HCT116 (cell line): ENCODE measurements at regions not wholly inside any gene's neighbourhood (a gene's known extent, or its start where the extent isn't known, plus 50 kb on each side); places are given as distances from the start of the nearest gene placed in this dataset.

Experiments
- ATAC-seq: fragments of 200-7000 bp; cut with Tn5 transposase; 2 replicates; pipeline ENCODE4 v1.9.1; 2020; ENCODE audit warnings: mild to moderate bottlenecking, moderate library complexity
- BruUV-seq: library from RNA; stranded (reverse); fragments of 400-500 nt; replicated peaks from 2 replicates; lab custom pipeline; 2021; lab: Mats Ljungman, UMichigan
- CTCF ChIA-PET: fragments of 300-600 bp; sonication (Branson Sonifier 250); formaldehyde crosslinking; loops from one replicate; lab custom pipeline; 2021; ENCODE audit warnings: antibody characterized with exemption; lab: Charles Lee
- POLR2A ChIA-PET: fragments of 300-600, 350-600 bp; sonication (Branson Sonifier 250); formaldehyde crosslinking; loops from one replicate; lab custom pipeline; 2021; ENCODE audit warnings: antibody characterized with exemption; lab: Charles Lee
- RAD21 ChIA-PET, 2 experiments: fragments of 300-600 bp; sonication (Branson Sonifier 250); formaldehyde crosslinking; loops; one replicate each; lab custom pipeline; 2023; ENCODE audit warnings: low total read pairs in 2 of 2; ENCODE audit not compliant: uncharacterized antibody in 2 of 2, unreplicated experiment in 2 of 2, low non-redundant PET in 1 of 2; lab: Charles Lee
- DNase-seq: peaks from one replicate; pipeline ENCODE4 v3.0.0-alpha.2; 2010; ENCODE audit warnings: low read depth, low spot score
- H2AFZ ChIP-seq: fragments of 200-600 bp; shearing (Covaris generic), sonication (generic); 2 replicates; pipeline ENCODE4 v1.6.1; 2017; ENCODE audit warnings: low read depth, mixed run types, mixed read lengths, antibody characterized with exemption, low read length; ENCODE audit not compliant: poor library complexity, severe bottlenecking
- H3K27ac ChIP-seq: 2 replicates; pipeline ENCODE4 v1.5.1; 2012; ENCODE audit warnings: low read depth, low read length
- H3K27me3 ChIP-seq: fragments of 200-600 bp; sonication (generic); 2 replicates; pipeline ENCODE4 v1.6.1; 2016; ENCODE audit warnings: mixed run types, low read length, mixed read lengths; ENCODE audit not compliant: insufficient read depth
- H3K36me3 ChIP-seq, 2 experiments: fragments of 200-500 bp in 1 of 2; fragments of 200-600 bp in 1 of 2; sonication (Bioruptor generic) in 1 of 2; sonication (generic) in 1 of 2; 2 replicates each; pipeline versions ENCODE4 v1.5.1 to v1.6.1; 2014 to 2016; ENCODE audit warnings: low read length in 2 of 2, inconsistent platforms in 1 of 2, mixed read lengths in 1 of 2, mixed run types in 1 of 2; ENCODE audit not compliant: insufficient read depth in 2 of 2, control insufficient read depth in 1 of 2
- H3K4me1 ChIP-seq, 2 experiments: fragments of 200-600 bp in 1 of 2; sonication (generic) in 1 of 2; 2 replicates each; pipeline versions ENCODE4 v1.5.1 to v1.6.1; 2012 to 2017; ENCODE audit warnings: low read length in 2 of 2, inconsistent platforms in 1 of 2, mild to moderate bottlenecking in 1 of 2, mixed read lengths in 1 of 2, mixed run types in 1 of 2, moderate library complexity in 1 of 2; ENCODE audit not compliant: insufficient read depth in 2 of 2, control insufficient read depth in 1 of 2
- H3K4me2 ChIP-seq: fragments of 200-600 bp; sonication (generic); 2 replicates; pipeline ENCODE4 v1.6.1; 2017; ENCODE audit warnings: mixed run types, low read length, mixed read lengths
- H3K4me3 ChIP-seq, 2 experiments: fragments of 200-600 bp in 1 of 2; sonication (generic) in 1 of 2; replicated peaks in 1 of 2; 2 replicates each; pipeline ENCODE4 v1.5.1; 2011 to 2016; ENCODE audit warnings: low read length in 2 of 2, control low read depth in 1 of 2, low read depth in 1 of 2, mild to moderate bottlenecking in 1 of 2, mixed read lengths in 1 of 2, mixed run types in 1 of 2
- H3K79me2 ChIP-seq: fragments of 200-600 bp; sonication (generic); 2 replicates; pipeline ENCODE4 v1.6.1; 2017; ENCODE audit warnings: mild to moderate bottlenecking, mixed run types, low read length, moderate library complexity, mixed read lengths; ENCODE audit not compliant: insufficient read depth
- H3K9ac ChIP-seq: fragments of 200-600 bp; sonication (generic); 2 replicates; pipeline ENCODE4 v1.6.1; 2016; ENCODE audit warnings: low read length, mixed read lengths
- H3K9me2 ChIP-seq: fragments of 200-600 bp; sonication (generic), shearing (Covaris generic); 2 replicates; pipeline ENCODE4 v1.6.1; 2017; ENCODE audit warnings: mixed run types, mild to moderate bottlenecking, moderate library complexity; ENCODE audit not compliant: insufficient read depth
- H3K9me3 ChIP-seq, 2 experiments: fragments of 200-500 bp in 1 of 2; fragments of 200-600 bp in 1 of 2; sonication (Bioruptor generic) in 1 of 2; sonication (generic) in 1 of 2; 2 replicates each; pipeline ENCODE4 v1.6.1; 2014 to 2017; ENCODE audit warnings: low read length in 2 of 2, mixed read lengths in 2 of 2, inconsistent platforms in 1 of 2, low read depth in 1 of 2, mild to moderate bottlenecking in 1 of 2, mixed run types in 1 of 2, moderate library complexity in 1 of 2; ENCODE audit not compliant: control insufficient read depth in 1 of 2, insufficient read depth in 1 of 2
- H4K20me1 ChIP-seq: fragments of 200-600 bp; sonication (generic), shearing (Covaris generic); 2 replicates; pipeline ENCODE4 v1.6.1; 2017; ENCODE audit warnings: mixed run types, mild to moderate bottlenecking, moderate library complexity; ENCODE audit not compliant: insufficient read depth
- CBX3 ChIP-seq: IDR thresholded peaks from 2 replicates; pipeline ENCODE4 v1.6.1; 2012; ENCODE audit warnings: low read depth
- CEBPB ChIP-seq: IDR thresholded peaks from 2 replicates; pipeline ENCODE4 v1.6.1; 2012; ENCODE audit warnings: low read depth
- EZH2 ChIP-seq: fragments of 200-600 bp; sonication (generic); IDR thresholded peaks from 2 replicates; pipeline ENCODE4 v1.6.1; 2017; ENCODE audit warnings: antibody characterized with exemption, mixed run types
- EZH2phosphoT487 ChIP-seq: fragments of 200-600 bp; IDR thresholded peaks from 2 replicates; pipeline ENCODE4 v1.6.1; 2018; ENCODE audit warnings: antibody characterized with exemption, borderline replicate concordance
- FOSL1 ChIP-seq: IDR thresholded peaks from 2 replicates; pipeline ENCODE4 v1.6.1; 2012; ENCODE audit warnings: low read depth
- JUND ChIP-seq: IDR thresholded peaks from 2 replicates; pipeline ENCODE4 v1.6.1; 2012
- MAX ChIP-seq: IDR thresholded peaks from 2 replicates; pipeline ENCODE4 v1.6.1; 2012
- POLR2A ChIP-seq: IDR thresholded peaks from 2 replicates; pipeline ENCODE4 v1.7.0; 2011; ENCODE audit warnings: borderline replicate concordance; ENCODE audit not compliant: insufficient read depth, insufficient read length; ENCODE audit errors: extremely low read depth
- POLR2AphosphoS5 ChIP-seq: IDR thresholded peaks from 2 replicates; pipeline ENCODE4 v1.6.1; 2011; ENCODE audit warnings: mild to moderate bottlenecking, low read depth, low read length, moderate library complexity
- REST ChIP-seq: IDR thresholded peaks from 2 replicates; pipeline ENCODE4 v1.6.1; 2012; ENCODE audit warnings: low read depth
- SIN3A ChIP-seq: IDR thresholded peaks from 2 replicates; pipeline ENCODE4 v1.6.1; 2012; ENCODE audit warnings: low read depth
- SRF ChIP-seq: IDR thresholded peaks from 2 replicates; pipeline ENCODE4 v1.6.1; 2012; ENCODE audit warnings: low read depth
- ZFX ChIP-seq: fragments of 450-650 bp; IDR thresholded peaks from 2 replicates; pipeline ENCODE4 v1.6.1; 2017
- intact Hi-C: fragments of 100-400 bp; cut with micrococcal nuclease; formaldehyde crosslinking; loops from 2 replicates; pipeline ENCODE4 v1.10.0; 2022

- no peaks in the 10 kb centered on the region for H4K20me1 ChIP-seq
- no peak for TF ChIP-seq SIN3A
- TF ChIP-seq CEBPB, result no peak
- no peak for TF ChIP-seq EZH2phosphoT487
- TF ChIP-seq REST, result no peak
- TF ChIP-seq POLR2A, result no peak
- TF ChIP-seq MAX, result no peak
- TF ChIP-seq EZH2, result no peak
- TF ChIP-seq SRF, result no peak
- TF ChIP-seq FOSL1, result no peak
- TF ChIP-seq POLR2AphosphoS5, result no peak
- TF ChIP-seq JUND, result no peak
- no peak for TF ChIP-seq ZFX
- no peak for TF ChIP-seq CBX3
- intact Hi-C loops, result no loop called here
Measured at GRCh38 chr18:42373584-42373983, 418.6 kb downstream of the PIK3C3 start.

More at GRCh38 chr18:42373584-42373983, 418.6 kb downstream of the PIK3C3 start:
- H3K9me2 ChIP-seq, result no peaks in the 10 kb centered on the region
- no peak overlapping the region for H2AFZ ChIP-seq
- no peaks in the 10 kb centered on the region for H3K27me3 ChIP-seq
- H3K9ac ChIP-seq, result no peak overlapping the region
- H3K36me3 ChIP-seq, result no peaks in the 10 kb centered on the region
- no peaks in the 10 kb centered on the region for H3K4me1 ChIP-seq
- peaks cover 7 to 23% of the 10 kb centered on the region in 2 experiments; a peak in 2 of 4 replicates for H3K9me3 ChIP-seq
- BruUV-seq, result no TSS peak
- ChIA-PET RAD21 (no interaction called here), CTCF (no interaction called here), POLR2A (no interaction called here)
- H3K79me2 ChIP-seq, result no peaks in the 10 kb centered on the region
- no peak overlapping the region for H3K4me3 ChIP-seq
- no peak overlapping the region for H3K27ac ChIP-seq
- DNase-seq (no peak), ATAC-seq (no peak)
- no peak overlapping the region for H3K4me2 ChIP-seq
